ENCODE measurements at regions not wholly inside any gene's neighbourhood (a gene's known extent, or its start where the extent isn't known, plus 50 kb on each side); places are given as distances from the start of the nearest gene placed in this dataset.

GRCh38 chr13:44715287-44716230, 139.4 kb upstream of the TSC22D1 start:
- TF ChIP-seq CTCF (IDR thresholded peaks at IDR 0.05; ENCODE audit: borderline replicate concordance, extremely low read depth, low read length, poor library complexity, severe bottlenecking) = no peak
- no peak for TF ChIP-seq EZH2 (IDR thresholded peaks at IDR 0.05; ENCODE audit: borderline replicate concordance, low read depth, low read length, severe bottlenecking)
